ENCODE measurements at regions not wholly inside any gene's neighbourhood (a gene's known extent, or its start where the extent isn't known, plus 50 kb on each side); places are given as distances from the start of the nearest gene placed in this dataset.
"Not testable (repeated sequence)": the region's sequence is repeated elsewhere in the genome, so short reads cannot be mapped to it uniquely, and the experiment has no call there.

GRCh38 chr1:144532156-144532607, 60.5 kb upstream of the PPIAL4F start:
- TF ChIP-seq CTCF (conservative IDR thresholded peaks at IDR 0.05; ENCODE audit: low read depth, low read length), result peak; percentile 38; the same call in 1 of the 2 replicates
- not testable (repeated sequence) for TF ChIP-seq EZH2 (IDR thresholded peaks at IDR 0.05; ENCODE audit: low read length, unreplicated experiment); EZH2phosphoT487 (IDR thresholded peaks at IDR 0.05; ENCODE audit: borderline replicate concordance, low read length)

Measured in PC-3 (cell line).